HEK293 (cell line): ENCODE measurements at regions not wholly inside any gene's neighbourhood (a gene's known extent, or its start where the extent isn't known, plus 50 kb on each side); places are given as distances from the start of the nearest gene placed in this dataset.

Experiments
- CTCF ChIA-PET: fragments of 350-600 bp; formaldehyde crosslinking; extraction: SDS; loops from one replicate; lab custom pipeline; 2021; ENCODE audit warnings: antibody characterized with exemption; lab: Yijun Ruan, JAX
- POLR2A ChIA-PET: fragments of 300-600 bp; formaldehyde crosslinking; extraction: SDS; loops from one replicate; lab custom pipeline; 2020; ENCODE audit warnings: antibody characterized with exemption, inconsistent platforms; lab: Yijun Ruan, JAX
- H3K27ac ChIP-seq: fragments of 200-500 bp; sonication (Bioruptor generic); 2 replicates; pipeline ENCODE4 v1.5.1; 2014; ENCODE audit warnings: low read depth, low read length, control low read depth, inconsistent platforms; ENCODE audit errors: extremely low read depth
- H3K36me3 ChIP-seq, 2 experiments: fragments of 200-500 bp in 1 of 2; sonication (Bioruptor generic) in 1 of 2; 1 replicate in 1 of 2; 2 replicates in 1 of 2; pipeline ENCODE4 v1.5.1; 2014 to 2017; ENCODE audit warnings: inconsistent platforms in 2 of 2, low read length in 2 of 2; ENCODE audit not compliant: control insufficient read depth in 2 of 2, insufficient read depth in 1 of 2
- H3K4me1 ChIP-seq: fragments of 200-500 bp; sonication (Bioruptor generic); 2 replicates; pipeline ENCODE4 v1.5.1; 2014; ENCODE audit warnings: mild to moderate bottlenecking, low read length, inconsistent platforms; ENCODE audit not compliant: control insufficient read depth, insufficient read depth
- H3K4me3 ChIP-seq: 2 replicates; pipeline ENCODE4 v1.5.1; 2011; ENCODE audit warnings: low read depth, mild to moderate bottlenecking, control low read depth, low read length, moderate library complexity
- H3K9me3 ChIP-seq: fragments of 200-500 bp; sonication (Bioruptor generic); 2 replicates; pipeline ENCODE4 v1.5.1; 2014; ENCODE audit warnings: low read depth, low read length, inconsistent platforms; ENCODE audit not compliant: control insufficient read depth, insufficient read depth
- GLI4 ChIP-seq: fragments of 450-650 bp; formaldehyde crosslinking; IDR thresholded peaks from 2 replicates; pipeline ENCODE4 v1.5.1; 2016; ENCODE audit warnings: missing biosample characterization, missing genetic modification characterization
- HIC1 ChIP-seq: fragments of 450-650 bp; formaldehyde crosslinking; IDR thresholded peaks from 2 replicates; pipeline ENCODE4 v1.5.1; 2016; ENCODE audit warnings: missing biosample characterization, missing genetic modification characterization
- PRDM10 ChIP-seq: fragments of 450-650 bp; formaldehyde crosslinking; IDR thresholded peaks from 2 replicates; pipeline ENCODE4 v1.5.1; 2016; ENCODE audit warnings: missing biosample characterization, missing genetic modification characterization
- PRDM6 ChIP-seq: fragments of 450-650 bp; formaldehyde crosslinking; IDR thresholded peaks from 2 replicates; pipeline ENCODE4 v1.5.1; 2017; ENCODE audit warnings: missing biosample characterization, missing genetic modification characterization
- SP2 ChIP-seq: fragments of 450-650 bp; formaldehyde crosslinking; IDR thresholded peaks from 2 replicates; pipeline ENCODE4 v1.5.1; 2016; ENCODE audit warnings: missing biosample characterization, missing genetic modification characterization
- ZBTB26 ChIP-seq: fragments of 450-650 bp; formaldehyde crosslinking; optimal IDR thresholded peaks from 2 replicates; pipeline ENCODE3; 2016; ENCODE audit warnings: missing biosample characterization, mild to moderate bottlenecking, missing genetic modification characterization
- ZNF132 ChIP-seq: fragments of 450-650 bp; formaldehyde crosslinking; IDR thresholded peaks from 2 replicates; pipeline ENCODE4 v1.5.1; 2017; ENCODE audit warnings: missing biosample characterization, missing genetic modification characterization, borderline replicate concordance
- ZNF133 ChIP-seq: fragments of 450-650 bp; formaldehyde crosslinking; IDR thresholded peaks from 2 replicates; pipeline ENCODE4 v1.5.1; 2016; ENCODE audit warnings: missing biosample characterization, missing genetic modification characterization
- ZNF146 ChIP-seq: fragments of 450-650 bp; formaldehyde crosslinking; IDR thresholded peaks from 2 replicates; pipeline ENCODE4 v1.5.1; 2016; ENCODE audit warnings: missing biosample characterization, missing genetic modification characterization
- ZNF548 ChIP-seq: fragments of 450-650 bp; formaldehyde crosslinking; IDR thresholded peaks from 2 replicates; pipeline ENCODE4 v1.5.1; 2016; ENCODE audit warnings: missing biosample characterization, missing genetic modification characterization
- ZNF585B ChIP-seq: fragments of 450-650 bp; formaldehyde crosslinking; IDR thresholded peaks from 2 replicates; pipeline ENCODE4 v1.5.1; 2016; ENCODE audit warnings: missing biosample characterization, missing genetic modification characterization
- ZNF600 ChIP-seq: fragments of 450-650 bp; formaldehyde crosslinking; IDR thresholded peaks from 2 replicates; pipeline ENCODE4 v1.5.1; 2016; ENCODE audit warnings: missing biosample characterization, missing genetic modification characterization
- ZNF610 ChIP-seq: fragments of 450-650 bp; formaldehyde crosslinking; IDR thresholded peaks from 2 replicates; pipeline ENCODE4 v1.5.1; 2016; ENCODE audit warnings: missing biosample characterization, missing genetic modification characterization, borderline replicate concordance
- ZNF654 ChIP-seq: fragments of 450-650 bp; formaldehyde crosslinking; IDR thresholded peaks from 2 replicates; pipeline ENCODE4 v1.5.1; 2016; ENCODE audit warnings: low read depth, missing biosample characterization, missing genetic modification characterization
- ZNF76 ChIP-seq: fragments of 450-650 bp; formaldehyde crosslinking; IDR thresholded peaks from 2 replicates; pipeline ENCODE4; 2016; ENCODE audit warnings: low read depth, missing biosample characterization, missing genetic modification characterization, borderline replicate concordance
- ZNF792 ChIP-seq: fragments of 450-650 bp; formaldehyde crosslinking; IDR thresholded peaks from 2 replicates; pipeline ENCODE4 v1.5.1; 2016; ENCODE audit warnings: missing biosample characterization, missing genetic modification characterization
- ZNF837 ChIP-seq: fragments of 450-650 bp; formaldehyde crosslinking; IDR thresholded peaks from 2 replicates; pipeline ENCODE4 v1.5.1; 2016; ENCODE audit warnings: missing biosample characterization, missing genetic modification characterization

GRCh38 chr6:54706391-54706790, 140.2 kb upstream of the FAM83B start:
- POLR2A ChIA-PET, result no interaction called here
- Histone ChIP-seq H3K36me3 (no peaks in the 10 kb centered on the region), H3K9me3 (no peaks in the 10 kb centered on the region), H3K4me3 (no peak overlapping the region), H3K27ac (no peak overlapping the region), H3K4me1 (no peaks in the 10 kb centered on the region)
- CTCF ChIA-PET, result interaction anchor here (11.8 kb wide), 1 partner anchor 12 kb away, joined by 85 read pairs; no protein-coding TSS in a partner anchor
- no peak for TF ChIP-seq ZNF792 (tag by site-specific recombination)
- TF ChIP-seq ZNF76 (tag by site-specific recombination), result no peak
- no peak for TF ChIP-seq ZNF837 (tag by site-specific recombination)
- no peak for TF ChIP-seq ZNF133
- TF ChIP-seq ZBTB26 (tag by site-specific recombination), result no peak
- no peak for TF ChIP-seq ZNF610 (tag by site-specific recombination)
- TF ChIP-seq SP2 (tag by site-specific recombination), result no peak
- no peak for TF ChIP-seq GLI4
- TF ChIP-seq ZNF600 (tag by site-specific recombination), result no peak
- TF ChIP-seq ZNF585B (tag by site-specific recombination), result no peak
- no peak for TF ChIP-seq PRDM10 (tag by site-specific recombination)
- TF ChIP-seq ZNF146 (tag by site-specific recombination), result no peak
- no peak for TF ChIP-seq HIC1
- no peak for TF ChIP-seq ZNF548 (tag by site-specific recombination)
- TF ChIP-seq ZNF132 (tag by site-specific recombination), result no peak
- TF ChIP-seq ZNF654 (tag by site-specific recombination), result no peak
- no peak for TF ChIP-seq PRDM6
